GM08714 (cell line): ENCODE measurements at regions not wholly inside any gene's neighbourhood (a gene's known extent, or its start where the extent isn't known, plus 50 kb on each side); places are given as distances from the start of the nearest gene placed in this dataset.

Experiments used
- H3K4me3 ChIP-seq: fragments of 200-500 bp; sonication (Bioruptor generic); 2 replicates; pipeline ENCODE4 v1.5.1; 2014; ENCODE audit warnings: mild to moderate bottlenecking, low read length, inconsistent platforms
- ZNF274 ChIP-seq: IDR thresholded peaks from 2 replicates; pipeline ENCODE4 v1.6.1; 2012; ENCODE audit warnings: mild to moderate bottlenecking, low read depth, low read length

DNA sequence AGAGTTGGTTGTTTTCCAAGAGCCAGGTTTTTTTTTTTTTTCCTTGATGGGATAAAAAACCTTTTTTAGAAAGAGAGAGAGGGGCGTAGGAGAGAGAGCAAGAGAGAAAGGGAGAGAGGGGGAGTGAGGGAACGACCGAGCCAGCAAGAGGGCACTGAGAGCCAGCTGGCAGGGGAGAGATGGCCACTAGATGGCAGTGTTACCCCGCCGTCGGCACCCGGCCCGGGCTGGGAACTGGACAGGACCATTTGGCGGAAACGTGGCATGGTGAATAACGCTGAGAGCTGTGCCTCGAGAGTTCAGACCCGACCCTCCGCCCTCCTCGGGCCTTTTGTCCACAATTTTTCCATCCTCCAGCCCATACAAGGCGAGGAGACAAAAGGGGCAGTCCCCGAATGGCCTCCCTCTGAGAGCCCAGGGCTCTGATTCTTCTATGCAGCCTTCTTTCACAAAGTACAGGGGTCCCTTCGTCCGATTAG, 286.7 kb upstream of the VRK2 start:
- TF ChIP-seq ZNF274: no peak
- H3K4me3 ChIP-seq: peak overlapping the region; percentile 42; the same call in 1 of the 2 replicates

DNA sequence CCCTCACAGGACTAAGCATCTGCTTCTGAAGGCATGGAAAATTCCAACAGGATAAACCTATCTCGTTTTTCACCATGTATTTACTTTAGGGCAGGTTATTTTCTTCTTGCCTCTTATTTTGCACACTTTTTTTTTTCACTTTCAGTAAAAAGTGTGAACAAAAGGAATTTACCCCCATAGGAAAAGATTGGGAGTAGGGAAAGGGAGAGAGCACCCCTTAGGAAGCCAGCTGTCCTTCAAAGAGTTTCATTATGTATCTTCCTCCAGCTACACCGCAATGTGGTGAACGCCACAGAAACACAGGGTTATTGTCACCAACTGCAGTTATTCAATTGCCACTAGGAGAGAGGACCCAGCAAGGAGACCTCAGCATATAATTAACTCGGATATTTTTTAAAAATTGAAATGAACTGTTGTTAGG, 286.2 kb upstream of the VRK2 start:
- peak overlapping the region; percentile 42; the same call in 1 of the 2 replicates for H3K4me3 ChIP-seq
- no peak for TF ChIP-seq ZNF274

DNA sequence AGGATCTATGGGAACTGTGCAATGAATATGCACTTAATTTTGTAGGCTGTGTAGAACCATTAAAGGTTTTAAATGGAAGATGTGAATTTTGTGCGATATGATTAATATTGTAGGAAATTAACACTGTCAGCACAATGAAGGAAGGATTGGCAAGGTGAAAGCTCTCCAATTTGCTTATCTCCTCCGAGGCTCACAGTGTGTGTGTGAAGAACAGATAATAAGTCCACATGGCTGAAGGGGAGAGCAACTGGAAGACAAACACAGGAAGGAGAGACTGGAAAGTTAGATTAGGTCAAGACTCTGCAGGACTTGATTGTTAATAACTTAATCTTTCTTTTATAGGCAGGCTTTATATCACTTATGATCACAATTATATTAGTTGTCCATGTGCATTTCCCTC, 269.7 kb upstream of the VRK2 start:
- no peak overlapping the region for H3K4me3 ChIP-seq
- TF ChIP-seq ZNF274: no peak

DNA sequence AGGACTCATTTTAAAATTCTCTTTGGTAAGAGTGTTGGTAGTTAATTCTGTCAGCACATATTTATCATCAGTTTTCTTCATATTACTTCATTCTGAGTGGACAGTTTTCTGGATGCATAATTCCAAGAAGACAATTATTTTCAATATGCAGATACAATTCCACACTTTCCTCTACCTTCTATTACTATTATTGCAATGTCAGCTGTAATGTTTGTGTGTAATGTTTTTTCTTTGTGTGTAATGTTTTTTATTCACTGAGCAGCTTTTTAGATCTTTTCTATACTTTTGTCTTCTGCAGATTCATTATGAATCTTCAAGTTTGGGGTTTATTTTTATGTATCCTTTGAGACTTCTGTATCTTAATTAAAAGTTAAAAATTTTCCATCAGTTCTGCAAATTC, 264.0 kb upstream of the VRK2 start:
- no peak overlapping the region for H3K4me3 ChIP-seq
- no peak for TF ChIP-seq ZNF274

DNA sequence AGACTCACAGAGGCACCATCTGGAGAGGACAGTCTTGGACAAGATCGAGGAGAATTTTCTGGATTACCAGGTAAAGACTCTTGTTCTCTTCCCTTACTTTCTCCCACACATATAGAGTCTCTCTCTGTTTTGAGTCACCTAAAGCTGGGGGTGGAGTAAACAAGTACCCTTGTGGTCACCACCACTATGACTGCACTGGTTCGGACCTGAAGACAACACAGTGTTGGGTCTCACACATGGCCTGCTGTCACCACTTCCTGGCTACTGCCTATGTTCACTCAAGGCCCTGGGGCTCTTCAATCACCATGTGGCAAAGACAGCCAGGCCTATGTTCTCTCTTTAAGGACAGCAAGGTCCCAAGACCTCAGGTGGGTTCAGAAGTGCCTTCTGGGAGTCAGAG, 253.3 kb upstream of the VRK2 start:
- no peak overlapping the region for H3K4me3 ChIP-seq
- no peak for TF ChIP-seq ZNF274

DNA sequence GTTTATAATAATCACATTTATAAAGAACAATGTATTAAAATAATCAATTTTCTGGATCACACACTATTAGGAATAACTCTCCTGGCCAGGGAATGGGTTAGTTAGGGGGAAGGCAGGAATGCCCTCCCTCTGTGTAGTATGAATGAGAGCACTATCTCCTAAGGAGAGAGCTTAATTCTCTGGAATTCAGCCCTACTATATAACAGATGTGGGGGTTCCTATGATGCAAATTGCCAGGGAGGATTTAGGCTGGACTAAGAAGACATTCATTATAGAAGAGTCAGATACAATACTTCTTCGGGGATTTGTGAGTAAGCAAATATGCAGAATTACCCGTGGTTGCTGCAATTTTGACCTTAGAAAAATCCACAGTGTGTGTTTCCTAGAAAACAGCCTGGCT, 250.1 kb upstream of the VRK2 start:
- no peak for TF ChIP-seq ZNF274
- no peak overlapping the region for H3K4me3 ChIP-seq

DNA sequence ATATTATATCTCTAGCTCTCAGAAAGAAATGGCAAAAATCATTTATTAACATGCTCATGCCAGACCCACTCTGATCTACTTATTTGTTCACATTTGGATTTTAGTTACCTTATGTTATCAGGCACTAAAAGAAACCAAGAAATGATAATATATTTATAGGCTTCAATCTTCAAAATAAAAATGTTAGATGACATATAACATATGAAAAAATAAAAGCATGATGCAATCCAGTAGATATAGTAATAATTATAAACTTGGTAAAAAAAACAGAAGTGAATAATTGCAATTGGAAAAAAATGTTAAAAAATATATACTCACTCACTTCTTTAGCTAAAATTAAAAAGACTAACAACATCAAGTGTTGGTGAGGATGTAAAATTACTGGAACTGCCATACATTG, 248.3 kb upstream of the VRK2 start:
- H3K4me3 ChIP-seq: no peak overlapping the region
- TF ChIP-seq ZNF274: no peak

DNA sequence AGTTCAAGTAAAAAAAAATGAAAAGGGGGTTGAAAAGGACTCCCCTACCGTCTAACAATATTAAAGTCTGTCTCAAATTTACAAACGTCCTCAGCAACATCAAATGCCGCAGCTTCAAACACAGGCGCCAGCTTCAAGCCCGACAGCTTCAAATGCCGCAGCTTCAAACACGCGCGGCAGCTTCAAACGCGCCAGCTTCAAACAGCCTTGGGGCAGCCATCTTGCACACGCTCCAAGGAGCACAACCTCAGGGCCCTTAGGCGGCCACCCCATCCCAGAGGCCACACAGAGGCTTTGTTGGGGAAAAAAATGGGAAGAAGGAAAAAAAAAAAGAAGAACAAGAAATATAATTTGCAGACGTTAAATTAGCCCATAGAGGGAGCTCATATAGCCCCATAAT, 244.4 kb upstream of the VRK2 start:
- no peak overlapping the region for H3K4me3 ChIP-seq
- no peak for TF ChIP-seq ZNF274

DNA sequence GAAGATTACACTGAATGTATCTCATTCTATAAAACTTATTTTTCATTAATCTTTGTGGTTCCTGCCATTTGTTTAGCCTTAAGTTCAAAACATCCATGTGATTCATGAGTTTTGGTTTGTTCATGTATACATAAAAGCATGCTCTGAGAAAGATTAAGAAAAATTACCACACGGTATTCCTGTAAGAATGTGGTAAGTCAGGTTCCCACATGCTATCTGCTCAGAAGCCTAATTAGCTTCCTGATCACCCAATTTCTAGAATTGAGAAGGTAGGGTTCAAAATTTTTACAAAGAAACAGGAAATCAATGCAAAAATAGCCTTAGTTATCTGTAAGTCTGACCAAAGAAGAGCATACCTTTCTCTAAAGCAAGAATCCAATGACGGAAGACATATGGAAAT, 241.6 kb upstream of the VRK2 start:
- no peak for TF ChIP-seq ZNF274

DNA sequence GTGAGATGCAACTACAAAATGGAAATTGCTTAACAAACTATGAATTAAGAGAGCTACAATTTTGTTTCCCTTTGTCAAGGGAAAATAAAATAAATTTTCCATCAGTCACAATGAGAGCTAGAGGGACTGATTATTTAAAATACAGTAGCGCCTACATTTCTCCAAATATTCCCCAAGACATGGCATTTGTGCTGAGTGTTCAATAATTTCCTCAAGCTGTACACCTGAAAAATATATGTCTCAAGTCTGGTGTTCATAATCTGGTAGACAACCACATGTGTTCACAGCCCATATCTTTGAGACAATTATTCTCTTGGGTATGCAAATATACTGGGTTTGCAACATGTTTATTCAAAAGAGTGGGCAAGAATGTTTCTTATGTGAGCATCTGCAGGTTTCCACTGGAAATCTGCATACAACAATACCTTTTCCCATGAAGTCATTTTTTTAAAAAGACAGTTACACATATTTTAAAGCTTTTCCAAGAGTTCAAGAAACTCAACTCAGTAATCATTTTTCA, 240.1 kb upstream of the VRK2 start:
- no peak overlapping the region for H3K4me3 ChIP-seq
- TF ChIP-seq ZNF274: no peak

More for the DNA sequence above, 241.6 kb upstream of the VRK2 start:
- H3K4me3 ChIP-seq: no peak overlapping the region

DNA sequence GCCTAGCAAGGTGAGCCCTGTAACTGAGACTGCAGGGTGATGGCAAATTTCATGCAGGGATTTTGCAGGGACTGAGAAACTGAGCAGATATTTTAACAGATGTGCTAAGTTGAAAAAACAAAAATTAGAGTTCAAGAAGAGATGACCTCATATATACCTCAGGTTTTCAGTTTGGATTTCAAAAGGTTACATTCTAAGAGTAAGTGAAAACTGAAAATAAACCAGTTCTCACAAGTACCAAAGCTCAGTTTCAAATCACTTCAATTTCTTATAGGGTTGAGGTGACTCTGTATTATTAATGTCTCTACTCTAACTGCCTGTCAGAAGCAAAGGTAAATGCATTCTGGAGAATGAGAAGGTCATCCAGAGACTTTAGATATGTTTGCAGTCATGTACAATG, 237.4 kb upstream of the VRK2 start:
- H3K4me3 ChIP-seq: no peak overlapping the region
- no peak for TF ChIP-seq ZNF274

DNA sequence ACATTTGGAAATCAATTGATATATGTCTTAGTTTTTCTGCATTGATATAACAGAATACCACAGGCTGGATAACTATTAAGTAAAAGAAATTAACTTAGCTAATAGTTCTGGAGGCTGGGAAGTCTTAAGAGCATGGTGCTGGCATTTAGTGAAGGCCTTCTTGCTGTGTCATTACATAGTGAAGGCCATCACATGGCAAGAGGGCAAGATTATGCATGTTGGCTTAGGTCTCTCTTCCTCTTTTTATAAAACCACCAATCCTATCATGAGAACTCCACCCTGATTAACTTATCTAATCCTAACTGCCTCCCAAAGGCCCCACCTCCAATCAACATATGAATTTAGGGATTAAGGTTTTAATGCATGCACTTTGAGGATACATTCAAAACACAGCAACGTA, 225.5 kb upstream of the VRK2 start:
- H3K4me3 ChIP-seq: no peak overlapping the region
- TF ChIP-seq ZNF274: no peak

DNA sequence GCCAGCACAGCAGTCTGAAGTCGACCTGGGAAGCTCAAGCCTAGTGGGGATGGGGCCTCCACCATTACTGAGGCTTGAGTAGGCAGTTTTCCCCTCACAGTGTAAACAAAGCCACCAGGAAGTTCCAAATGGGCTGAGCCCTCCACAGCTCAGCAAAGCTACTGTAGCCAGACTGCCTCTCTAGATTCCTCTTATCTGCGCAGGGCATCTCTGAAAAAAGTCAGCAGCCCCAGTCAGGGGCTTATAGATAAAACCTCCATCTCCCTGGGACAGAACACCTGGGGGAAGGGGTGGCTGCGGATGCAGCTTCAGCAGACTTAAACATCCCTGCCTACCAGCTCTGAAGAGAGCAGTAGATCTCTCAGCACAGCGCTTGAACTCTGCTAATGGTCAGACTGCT, 218.4 kb upstream of the VRK2 start:
- no peak overlapping the region for H3K4me3 ChIP-seq
- no peak for TF ChIP-seq ZNF274

DNA sequence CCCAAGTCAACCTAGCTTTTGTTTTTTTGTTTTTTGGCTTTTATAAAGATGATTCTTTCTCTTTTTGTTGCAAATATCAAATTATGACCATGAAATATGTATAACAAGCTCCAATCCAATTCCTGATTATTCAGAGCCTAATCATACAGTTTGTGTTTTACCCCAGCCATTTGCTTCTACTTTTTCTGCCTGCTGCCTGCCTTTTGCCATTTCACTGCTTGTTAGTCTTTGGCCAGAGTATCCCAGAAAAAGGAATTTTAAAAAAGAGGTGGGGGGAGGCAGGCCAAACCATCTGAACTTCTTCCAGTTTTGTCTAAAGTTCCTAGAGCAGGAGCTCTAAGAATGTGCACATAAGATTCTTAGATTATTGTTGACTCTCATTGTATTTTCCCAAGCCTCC, 211.9 kb upstream of the VRK2 start:
- no peak for TF ChIP-seq ZNF274
- H3K4me3 ChIP-seq: no peak overlapping the region

DNA sequence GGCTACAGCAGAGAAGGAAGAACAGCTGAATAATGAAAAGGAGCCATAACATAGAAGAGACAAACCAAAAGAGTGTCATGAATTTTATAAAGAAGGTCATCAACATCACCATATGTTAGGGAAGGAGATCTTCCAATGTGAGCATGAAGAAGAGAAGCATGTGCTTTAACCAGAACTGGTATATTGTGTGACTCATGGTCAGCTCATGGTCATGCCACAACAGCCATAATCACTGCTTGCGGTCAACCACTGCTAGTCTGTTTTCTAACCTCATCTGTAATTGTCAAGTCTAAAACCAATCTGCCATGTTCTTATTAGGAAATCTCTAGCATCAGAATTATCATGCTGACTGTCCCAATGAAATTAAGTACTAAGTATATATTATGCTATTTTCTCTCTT, 204.1 kb upstream of the VRK2 start:
- H3K4me3 ChIP-seq: no peak overlapping the region
- TF ChIP-seq ZNF274: no peak

DNA sequence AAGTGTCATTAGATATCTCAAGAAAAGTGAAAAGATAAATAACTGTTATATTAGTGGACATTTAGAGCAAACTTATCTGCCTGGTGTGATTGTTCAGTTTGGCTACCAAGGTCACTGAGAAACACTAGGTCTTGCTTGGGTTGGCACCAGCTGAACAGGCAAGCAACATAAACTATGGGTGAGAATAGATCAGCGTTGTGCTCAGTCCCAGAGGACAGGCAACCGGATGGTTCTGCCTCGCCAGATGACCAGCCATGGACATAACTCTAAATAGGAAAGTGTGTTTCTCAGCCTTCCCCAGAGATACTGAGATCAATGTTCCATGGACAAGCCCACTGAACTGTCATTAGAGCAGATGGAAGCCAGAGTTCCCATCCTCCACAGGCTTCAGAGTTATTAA, 203.4 kb upstream of the VRK2 start:
- TF ChIP-seq ZNF274: no peak
- H3K4me3 ChIP-seq: no peak overlapping the region
